ENCODE measurements at regions not wholly inside any gene's neighbourhood (a gene's known extent, or its start where the extent isn't known, plus 50 kb on each side); places are given as distances from the start of the nearest gene placed in this dataset.

GRCh38 chr3:25854635-25855034 is 64.7 kb downstream of the OXSM start:
- ATAC-seq (no peak; the same call in 2 of the 3 replicates), FAIRE-seq (no peak), DNase-seq (ENCODE audit: low read depth, low spot score) (no peak)
- H3K4me3 ChIP-seq, result no peak overlapping the region
- no peaks in the 10 kb centered on the region for H3K4me1 ChIP-seq (ENCODE audit: control insufficient read depth, insufficient read depth, low read length)
- H3K27ac ChIP-seq (ENCODE audit: control insufficient read depth, insufficient read depth), result no peak overlapping the region
- no peaks in the 10 kb centered on the region for H3K79me2 ChIP-seq (ENCODE audit: control insufficient read depth, insufficient read depth, low read length)
- H3K9ac ChIP-seq (ENCODE audit: control insufficient read depth, insufficient read depth, low read length), result no peak overlapping the region
- no peaks in the 10 kb centered on the region for H3K36me3 ChIP-seq (ENCODE audit: control insufficient read depth in 2 of 2, insufficient read depth in 2 of 2, low read length in 1 of 2)
- 40% methylated on average over 3 of the region's 3 CpGs for WGBS (ENCODE audit: insufficient coverage, insufficient replicate concordance, low lambda C conversion rate, missing lambda C conversion rate)
- intact Hi-C loops (cut with micrococcal nuclease; ENCODE audit: unreplicated experiment), result loop anchor here (5.0 kb wide), 1 partner anchor 43 kb away; no protein-coding TSS in a partner anchor
- no peak overlapping the region for H3K4me2 ChIP-seq (ENCODE audit: control insufficient read depth, insufficient read depth)
- no peaks in the 10 kb centered on the region for H3K9me3 ChIP-seq (replicated peaks; ENCODE audit: control insufficient read depth, insufficient read depth, low read length)
- ChIA-PET RAD21 (ENCODE audit: unreplicated experiment) (interaction anchor here (0.8 to 5.1 kb wide), 9 partner anchors 9 to 205 kb away, joined by 3 to 54 read pairs (median 3); partner anchors contain the start of gene NGLY1), SMC1A (ENCODE audit: uncharacterized antibody, unreplicated experiment) (interaction anchor here (0.6 to 9.8 kb wide), 20 partner anchors 9 to 1520 kb away, joined by 3 to 121 read pairs (median 6); partner anchors contain the start of gene OXSM), CTCF (interaction anchor here (0.7 to 7.4 kb wide), 17 partner anchors 9 to 243 kb away, joined by 3 to 136 read pairs (median 4); no protein-coding TSS in a partner anchor), POLR2A (interaction anchor here (1.4 kb wide), 1 partner anchor 193 kb away, joined by 3 read pairs; no protein-coding TSS in a partner anchor)
- no TSS peak for BruUV-seq (replicated peaks)
- peaks cover 0 to 2% of the 10 kb centered on the region in 2 experiments; a peak in 1 of 4 replicates for H3K27me3 ChIP-seq (replicated peaks in 1 of 2; ENCODE audit: control insufficient read depth in 2 of 2, insufficient read depth in 2 of 2, low read length in 1 of 2)
- no peak overlapping the region for H2AFZ ChIP-seq (ENCODE audit: control insufficient read depth, low read depth, low read length)
- in situ Hi-C loops (cut with MboI), result loop anchor here (5.0 kb wide), 1 partner anchor 202 kb away; no protein-coding TSS in a partner anchor
- H4K20me1 ChIP-seq (ENCODE audit: control insufficient read depth, insufficient read depth), result no peaks in the 10 kb centered on the region
- TF ChIP-seq BHLHE40 (IDR thresholded peaks at IDR 0.05; ENCODE audit: borderline replicate concordance in 1 of 2, low read depth in 2 of 2, low read length in 1 of 2) (no peak), NKRF (conservative IDR thresholded peaks at IDR 0.05) (no peak), SRF (IDR thresholded peaks at IDR 0.05; ENCODE audit: low read depth in 2 of 2, low read length in 2 of 2) (no peak), SMC3 (IDR thresholded peaks at IDR 0.05; ENCODE audit: borderline replicate concordance, low read length) (no peak), KLF5 (IDR thresholded peaks at IDR 0.05; ENCODE audit: partially characterized antibody) (no peak), ZNF24 (IDR thresholded peaks at IDR 0.05) (no peak), ZNF622 (IDR thresholded peaks at IDR 0.05) (no peak), CTCF (IDR thresholded peaks at IDR 0.05 in 2 of 3, conservative IDR thresholded peaks at IDR 0.05 in 1 of 3; ENCODE audit: control insufficient read depth in 2 of 3, extremely low read depth in 1 of 3, insufficient read depth in 1 of 3, low read depth in 3 of 3, low read length in 3 of 3) (no peak), GABPA (IDR thresholded peaks at IDR 0.05; ENCODE audit: low read depth) (no peak), SUPT20H (IDR thresholded peaks at IDR 0.05; ENCODE audit: borderline replicate concordance, control insufficient read depth, low read depth, low read length) (no peak), SUZ12 (IDR thresholded peaks at IDR 0.05; ENCODE audit: unreplicated experiment) (no peak), ATF3 (IDR thresholded peaks at IDR 0.05; ENCODE audit: borderline replicate concordance, extremely low read depth, low read depth, low read length) (no peak), SREBF2 (IDR thresholded peaks at IDR 0.05; ENCODE audit: low read length) (no peak), SREBF1 (IDR thresholded peaks at IDR 0.05; ENCODE audit: low read length) (no peak), CHD2 (IDR thresholded peaks at IDR 0.05; ENCODE audit: borderline replicate concordance, low read depth, low read length) (no peak), ZNF687 (IDR thresholded peaks at IDR 0.05) (no peak)
